ENCODE measurements at regions not wholly inside any gene's neighbourhood (a gene's known extent, or its start where the extent isn't known, plus 50 kb on each side); places are given as distances from the start of the nearest gene placed in this dataset.

DNA sequence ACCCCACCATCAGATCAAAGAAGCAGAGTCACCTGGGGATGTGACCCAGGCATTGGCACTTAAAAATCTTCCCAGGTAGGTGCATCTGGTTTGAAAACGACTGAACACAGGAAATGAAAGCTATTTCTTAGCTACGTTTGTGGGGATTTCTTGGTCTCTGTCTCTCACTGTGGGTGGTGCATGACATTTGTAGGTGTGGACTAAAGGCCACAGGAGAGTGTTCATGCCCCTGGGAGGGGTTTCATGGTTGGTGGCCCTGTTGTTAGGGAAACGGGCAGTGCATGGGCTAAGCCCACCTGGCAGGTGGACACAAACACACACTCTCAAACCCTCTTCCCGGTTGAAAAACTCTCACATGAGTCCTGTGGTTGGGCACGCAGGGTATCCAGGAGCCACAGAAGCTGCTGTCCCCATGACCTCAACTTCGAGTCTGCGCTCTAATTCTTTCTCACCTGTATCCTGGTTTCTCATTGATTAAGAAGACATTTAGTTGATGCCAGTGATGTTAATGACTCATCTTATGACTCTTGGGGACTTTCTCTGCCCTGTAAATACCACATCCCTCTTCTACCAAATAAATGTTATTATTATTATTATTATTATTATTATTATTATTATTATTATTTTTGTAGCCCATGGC lies 119.4 kb downstream of the MRPS6 start:
- no peak for DNase-seq (ENCODE audit: low spot score)

DNA sequence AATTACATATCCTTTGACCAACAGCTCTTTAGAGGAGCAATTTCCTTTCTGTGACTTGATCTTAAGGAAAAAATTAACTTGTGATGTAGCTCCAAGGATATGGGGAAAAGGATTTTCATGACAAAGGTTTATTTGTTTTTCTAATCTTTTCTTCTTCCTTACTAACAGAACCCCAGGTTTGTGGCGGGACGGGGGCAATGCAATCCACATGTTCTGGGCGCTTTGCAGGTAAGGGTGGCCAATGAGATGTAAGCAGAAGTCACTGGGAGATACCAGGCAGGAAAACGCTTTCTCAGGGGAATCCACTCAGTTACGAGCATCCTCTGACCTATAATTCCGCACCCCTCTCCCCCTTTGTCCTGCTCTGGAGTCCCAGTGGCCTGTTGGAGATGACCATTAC lies 122.0 kb downstream of the MRPS6 start:
- no peak for DNase-seq (ENCODE audit: low spot score)

DNA sequence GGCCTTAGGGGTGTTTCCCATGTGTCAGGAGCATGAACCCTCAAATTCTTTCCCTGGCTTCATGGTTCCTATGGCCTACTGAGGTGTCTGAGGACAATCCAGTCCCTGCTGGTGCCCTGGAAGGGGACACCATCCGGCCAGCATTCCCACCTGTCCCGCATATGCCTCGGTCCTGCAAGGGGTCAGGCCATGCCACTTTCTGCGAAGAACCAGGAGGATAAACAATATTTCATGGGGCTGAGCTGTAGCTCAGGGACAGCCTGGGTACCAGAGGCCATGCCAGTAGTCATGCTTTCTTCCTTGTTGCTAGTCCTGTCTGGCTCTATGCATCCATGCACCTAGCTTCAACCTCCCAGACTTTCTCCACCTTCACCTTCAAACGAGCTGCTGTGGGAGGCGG lies 123.6 kb downstream of the MRPS6 start:
- no peak for DNase-seq (ENCODE audit: low spot score)

DNA sequence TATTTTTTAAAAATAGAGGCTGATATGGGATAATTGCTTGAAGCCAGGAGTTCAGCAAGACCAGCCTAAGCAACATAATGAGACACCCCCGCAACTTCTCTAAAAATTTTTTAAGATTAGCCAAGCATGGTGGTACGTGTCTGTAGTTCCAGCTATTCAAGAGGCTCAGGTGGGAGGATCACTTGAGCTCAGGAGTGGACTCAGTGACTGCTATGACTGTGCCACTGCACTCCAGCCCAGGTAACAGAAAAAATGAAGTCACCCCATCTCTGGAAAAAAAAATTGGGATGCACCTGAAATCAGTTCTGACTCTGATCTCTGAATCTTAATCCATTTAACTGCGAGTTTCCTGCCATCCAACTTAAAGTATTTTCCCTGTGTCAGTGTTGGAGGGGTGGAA lies 124.2 kb downstream of the MRPS6 start:
- DNase-seq (ENCODE audit: low spot score): no peak

DNA sequence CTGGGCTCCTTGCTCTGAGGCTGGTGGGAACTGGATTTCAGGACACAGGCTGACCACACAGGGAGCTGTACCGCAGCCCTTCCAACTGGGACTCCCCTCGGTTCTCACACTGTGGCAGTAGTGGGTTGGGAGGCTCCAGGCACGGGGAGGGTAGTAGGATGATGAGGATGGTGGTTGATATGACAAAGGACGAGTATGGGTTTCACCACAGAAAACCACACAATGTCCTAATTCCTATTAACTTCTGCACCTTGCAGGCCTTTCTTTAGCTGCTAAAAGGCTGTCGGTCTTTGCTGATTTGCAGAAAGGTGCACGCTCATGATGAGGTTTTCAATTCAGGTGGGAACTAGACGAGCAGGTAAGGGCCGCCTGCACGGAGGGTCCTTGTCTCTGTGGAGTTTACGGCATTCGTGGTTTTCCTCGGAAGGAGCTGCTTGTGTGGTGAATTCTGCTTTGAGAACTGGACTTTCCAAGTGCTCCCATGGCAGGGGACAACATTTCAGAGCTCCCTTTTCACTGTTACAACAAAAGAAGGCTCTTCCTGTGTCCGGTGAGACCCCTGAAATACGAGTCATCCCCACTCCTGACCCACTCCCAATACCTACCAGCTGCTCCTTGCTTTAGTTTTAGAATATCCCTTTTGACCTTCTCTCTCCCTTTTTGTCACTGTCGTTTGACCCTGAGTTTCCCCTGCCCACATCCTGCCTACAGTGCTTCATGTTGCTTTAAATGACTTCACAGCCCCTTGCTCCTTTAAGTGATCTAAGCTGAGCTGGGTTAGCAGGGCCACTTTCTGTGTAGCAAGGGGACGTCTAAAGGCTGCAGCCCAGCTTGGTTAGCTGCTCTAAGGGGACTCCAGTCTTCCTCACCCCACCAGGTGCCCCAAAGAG lies 125.1 kb downstream of the MRPS6 start:
- DNase-seq (ENCODE audit: low spot score): no peak

DNA sequence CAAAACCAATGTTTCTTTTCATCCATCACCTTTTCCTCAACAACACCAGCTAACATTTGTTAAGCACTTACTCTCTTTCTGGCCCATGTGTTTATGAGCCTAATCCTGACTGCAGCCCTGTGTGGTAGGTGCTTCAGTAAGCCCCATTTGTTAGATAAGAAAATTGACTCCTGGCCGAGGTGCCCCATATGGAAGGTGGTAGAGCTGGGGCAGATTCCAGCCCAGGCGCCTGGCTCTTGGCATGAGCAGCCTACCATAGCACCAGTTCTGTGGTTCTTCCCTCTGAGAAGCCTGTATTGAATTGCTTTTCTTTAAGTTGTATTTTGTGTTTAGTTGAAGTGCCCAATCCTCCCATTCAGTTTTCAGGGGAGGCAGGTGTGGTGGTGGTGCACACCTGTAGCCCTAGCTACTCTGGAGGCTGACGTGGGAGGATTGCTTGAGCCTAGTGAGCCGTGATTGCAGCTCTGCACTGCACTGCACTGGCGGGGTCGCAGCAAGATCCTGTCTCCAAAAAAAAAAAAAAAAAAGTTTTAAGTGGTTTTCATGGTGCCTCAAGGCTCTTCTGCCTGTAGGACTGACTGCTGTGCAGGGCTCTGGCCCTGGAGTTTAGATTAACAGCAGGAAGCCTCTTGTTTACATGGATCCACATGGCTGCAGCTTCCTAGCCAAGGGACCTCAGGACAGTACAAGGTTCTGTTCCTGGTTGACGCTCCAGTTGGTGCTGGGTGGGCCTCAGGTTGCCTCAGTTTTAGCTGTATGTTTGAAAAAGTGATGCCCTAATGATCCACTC lies 125.9 kb downstream of the MRPS6 start:
- DNase-seq (ENCODE audit: low spot score): no peak

DNA sequence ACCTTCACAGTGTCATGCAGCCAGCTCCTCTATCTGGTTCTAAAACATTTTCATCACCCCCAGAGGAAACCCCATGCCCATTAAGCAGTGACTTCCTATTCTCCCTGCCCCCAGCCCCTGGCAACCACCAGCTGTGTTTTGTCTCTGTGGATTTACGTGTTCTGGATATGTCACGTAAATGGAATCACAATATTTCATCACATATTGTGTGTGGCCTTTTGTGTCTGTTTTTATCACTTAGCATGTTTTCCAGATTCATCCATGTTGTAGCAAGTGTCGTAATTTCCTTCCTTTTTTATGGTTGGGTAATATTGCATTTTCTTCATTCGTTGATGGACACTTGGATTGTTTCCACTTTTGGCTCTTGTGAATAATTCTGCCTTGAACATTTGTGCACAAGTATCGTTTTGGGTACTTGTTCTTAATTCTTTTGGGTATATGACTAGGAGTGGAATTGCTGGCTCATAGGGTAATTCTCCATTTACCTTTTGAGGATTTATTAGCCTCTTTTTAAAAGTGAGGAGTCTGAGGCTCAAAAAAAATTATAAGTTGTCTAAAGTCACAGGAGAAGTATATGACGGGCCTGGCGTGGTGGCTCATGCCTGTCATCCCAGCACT lies 127.0 kb downstream of the MRPS6 start:
- DNase-seq (ENCODE audit: low spot score): no peak

DNA sequence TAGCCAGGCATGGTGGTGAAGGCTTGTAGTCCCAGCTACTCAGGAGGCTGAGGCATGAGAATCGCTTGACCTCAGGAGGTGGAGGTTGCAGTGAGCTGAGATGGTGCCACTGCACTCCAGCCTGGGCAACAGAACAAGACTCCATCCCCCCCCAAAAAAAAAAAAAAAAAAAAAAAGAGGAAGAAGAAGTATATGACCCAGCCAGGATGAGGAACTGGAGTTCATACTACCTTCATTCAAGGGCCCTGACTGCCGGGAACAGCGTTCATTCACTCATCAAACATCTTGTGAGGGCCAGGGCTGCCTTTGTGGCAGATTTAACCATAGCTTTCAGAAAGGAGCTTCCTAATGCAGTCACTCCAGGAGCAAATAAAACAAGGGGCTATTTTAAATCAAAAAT lies 127.6 kb downstream of the MRPS6 start:
- DNase-seq (ENCODE audit: low spot score): no peak

DNA sequence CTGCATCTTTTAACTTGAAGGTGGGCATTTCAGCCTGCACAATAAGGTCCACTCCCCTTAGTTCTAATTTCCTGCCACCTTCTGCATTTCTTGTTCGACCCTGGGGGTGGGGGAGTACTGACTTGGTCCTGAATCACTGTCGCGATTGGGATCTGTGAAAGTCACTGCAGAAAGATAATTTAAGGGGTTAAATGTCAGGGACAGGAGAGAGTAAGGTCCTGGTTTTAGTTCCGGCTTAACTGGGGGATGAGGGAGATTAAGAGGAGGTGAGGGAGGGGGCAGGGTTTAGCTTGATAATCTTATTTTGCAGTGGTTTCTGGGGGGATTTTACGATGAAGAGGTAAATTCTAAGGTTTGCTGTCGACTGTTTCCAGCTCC lies 128.1 kb downstream of the MRPS6 start:
- DNase-seq (ENCODE audit: low spot score): no peak

DNA sequence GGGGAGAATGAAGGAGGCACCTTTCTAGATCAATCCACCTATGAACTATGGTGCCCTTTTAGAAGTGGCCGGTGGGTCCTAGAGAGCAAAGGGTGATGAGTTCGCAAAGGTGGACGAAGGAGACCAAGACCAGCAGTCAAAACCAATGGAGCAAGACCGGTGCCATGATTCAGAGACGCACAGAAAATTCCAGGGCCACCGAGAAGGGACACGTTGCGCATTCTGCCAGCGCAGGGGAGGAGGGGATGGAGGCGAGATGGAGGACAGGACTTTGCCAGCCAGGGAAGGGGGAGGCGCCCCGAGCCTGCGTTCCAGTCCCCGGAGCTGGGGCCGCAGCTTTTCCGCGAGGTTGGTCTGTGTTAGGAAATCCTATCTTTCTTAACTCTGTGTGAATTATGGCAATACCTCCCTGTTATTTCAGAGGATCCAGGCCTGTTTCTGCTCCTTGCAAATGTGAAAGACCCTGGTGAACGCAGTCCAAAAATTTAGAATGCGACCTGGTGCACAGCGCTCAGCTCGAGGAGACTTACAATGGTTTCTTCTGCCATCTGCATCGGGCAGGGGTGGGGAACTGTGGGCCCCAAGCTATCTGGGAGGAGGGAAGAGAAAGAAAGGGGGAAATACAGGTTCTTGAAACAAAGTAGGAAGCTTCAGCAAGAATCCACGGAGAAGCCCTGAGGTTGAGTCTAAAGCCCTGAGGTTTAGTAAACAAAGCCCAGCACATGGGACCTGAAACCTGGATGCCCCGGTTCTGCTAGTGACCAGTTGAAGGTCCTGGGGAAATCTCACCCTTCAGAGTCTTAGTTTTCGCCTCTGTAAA lies 129.4 kb downstream of the MRPS6 start:
- no peak for DNase-seq (ENCODE audit: low spot score)

DNA sequence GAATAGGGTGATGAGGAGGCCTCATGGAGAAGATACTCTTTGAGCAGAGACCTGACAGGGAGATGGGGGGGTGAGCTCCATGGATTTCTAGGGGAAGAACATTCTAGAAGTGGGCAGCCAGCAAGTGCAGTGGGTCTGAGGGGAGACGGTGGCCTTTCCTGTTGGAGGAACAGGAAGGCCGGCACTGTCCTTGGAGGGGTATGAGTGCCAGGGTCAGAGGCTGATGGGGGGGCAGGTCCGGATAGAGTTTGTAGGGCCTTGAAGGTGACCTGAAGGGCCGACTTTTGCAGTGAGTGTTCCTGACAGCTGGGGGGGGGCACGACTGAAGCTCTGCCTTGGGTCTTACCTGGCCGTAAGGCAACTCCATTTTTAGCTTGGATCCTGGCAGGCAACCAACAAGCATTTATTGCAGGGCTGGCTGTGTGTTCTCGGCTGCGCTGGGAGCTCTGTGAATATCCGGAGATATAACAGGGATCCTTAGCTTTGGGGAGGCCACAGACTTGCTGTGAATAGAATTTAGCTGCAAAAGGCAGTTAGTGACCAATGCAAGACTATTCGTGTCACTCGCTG lies 130.6 kb downstream of the MRPS6 start:
- DNase-seq (ENCODE audit: low spot score): no peak

DNA sequence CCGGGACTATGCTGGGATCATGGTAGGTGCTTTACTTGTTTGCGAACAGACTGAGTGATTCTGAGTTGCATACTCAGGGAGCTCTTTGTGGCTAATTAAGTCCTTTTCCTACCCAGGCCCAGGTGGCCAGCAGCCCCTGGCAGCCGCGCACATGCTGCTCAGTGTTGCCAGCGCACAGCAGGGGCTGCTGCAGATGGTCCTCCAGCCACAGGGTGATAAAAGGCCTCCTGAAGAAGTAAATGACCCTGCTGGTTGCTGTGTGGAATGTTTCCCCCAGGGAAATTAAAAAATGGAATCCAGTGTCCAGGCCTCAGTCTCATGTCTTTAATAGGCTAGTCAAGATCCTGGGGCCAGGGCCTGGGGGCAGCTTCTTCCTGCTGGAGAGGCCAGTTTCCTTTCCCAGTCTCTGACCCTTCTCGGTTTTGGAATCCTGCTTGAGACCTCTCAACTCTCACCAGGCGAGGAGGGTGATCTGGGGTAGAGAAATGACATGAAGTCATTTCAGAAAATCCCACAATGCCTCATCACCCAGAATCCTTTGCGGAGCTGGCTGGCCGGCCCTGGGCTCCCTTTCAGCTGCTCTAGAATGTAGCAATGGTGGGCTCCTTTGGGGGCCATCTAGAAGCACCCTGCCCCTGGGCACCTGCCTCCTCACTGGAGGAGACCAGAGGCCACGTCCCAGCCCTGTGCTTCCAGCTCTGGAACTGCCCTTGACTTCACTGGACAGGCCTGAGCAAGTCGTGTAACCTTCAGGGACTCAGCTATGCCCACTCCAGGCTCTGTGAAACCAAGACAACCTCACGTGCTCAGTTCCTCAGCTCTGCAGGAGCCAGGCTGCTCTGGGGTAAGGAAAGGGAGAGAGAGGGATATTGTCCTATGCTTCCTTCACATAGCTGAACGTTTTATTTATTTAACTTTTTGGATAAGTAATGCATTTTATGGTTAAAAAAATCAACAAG lies 131.4 kb downstream of the MRPS6 start:
- no peak for DNase-seq (ENCODE audit: low spot score)

DNA sequence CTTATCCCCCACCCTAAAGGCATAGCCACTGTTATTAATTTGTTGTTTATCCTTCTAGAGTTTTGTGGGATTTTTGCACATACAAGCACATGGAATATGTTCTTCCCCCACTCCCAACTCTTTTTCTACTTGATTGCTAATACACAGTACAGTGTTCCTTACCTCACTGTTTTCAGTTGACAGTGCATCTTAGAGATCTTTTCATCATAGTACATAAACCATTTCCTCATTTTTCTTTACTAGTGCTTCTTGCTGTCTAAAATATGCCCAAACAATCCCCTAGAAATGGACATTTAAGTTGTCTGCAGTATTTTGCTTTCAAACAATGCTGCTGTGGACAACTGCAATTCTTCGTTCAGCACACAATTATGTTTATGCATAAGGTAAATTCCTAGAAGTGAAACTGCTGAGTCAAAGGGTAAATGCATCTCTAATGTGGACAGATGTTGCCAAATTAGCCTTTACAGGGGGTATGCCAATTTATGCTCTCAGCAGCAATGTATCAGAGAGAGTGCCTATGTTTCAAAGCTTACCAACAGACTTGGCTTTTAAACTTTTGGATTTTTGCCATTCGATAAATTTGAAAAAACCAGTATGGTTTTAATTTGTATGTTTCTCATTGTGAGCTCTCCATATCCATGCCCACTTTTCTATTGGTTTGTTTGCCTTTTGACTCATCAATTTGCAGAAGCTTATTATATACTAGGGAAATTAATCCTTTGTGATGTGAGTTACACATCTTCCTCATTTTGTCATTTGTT lies 132.6 kb downstream of the MRPS6 start:
- no peak for DNase-seq (ENCODE audit: low spot score)

DNA sequence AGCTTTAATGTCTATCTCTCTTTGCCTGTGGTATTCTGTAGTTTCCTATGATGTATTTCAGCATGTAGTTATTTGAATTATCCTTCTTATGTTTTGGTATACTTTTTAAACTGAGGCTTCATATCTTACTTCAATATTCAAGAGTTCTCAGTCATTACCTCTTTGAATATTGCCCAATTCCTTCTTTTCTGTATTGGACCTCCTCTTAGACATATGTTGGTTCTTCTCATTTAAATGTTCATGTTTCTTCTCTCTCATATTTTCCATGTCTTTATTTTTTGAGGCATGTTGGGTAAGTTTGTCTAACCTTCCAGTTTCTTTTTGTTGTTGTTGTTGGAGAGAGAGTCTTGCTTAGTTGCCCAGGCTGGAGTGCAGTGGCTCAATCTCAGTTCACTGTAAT lies 140.6 kb downstream of the MRPS6 start:
- no peak for DNase-seq (ENCODE audit: low spot score)

DNA sequence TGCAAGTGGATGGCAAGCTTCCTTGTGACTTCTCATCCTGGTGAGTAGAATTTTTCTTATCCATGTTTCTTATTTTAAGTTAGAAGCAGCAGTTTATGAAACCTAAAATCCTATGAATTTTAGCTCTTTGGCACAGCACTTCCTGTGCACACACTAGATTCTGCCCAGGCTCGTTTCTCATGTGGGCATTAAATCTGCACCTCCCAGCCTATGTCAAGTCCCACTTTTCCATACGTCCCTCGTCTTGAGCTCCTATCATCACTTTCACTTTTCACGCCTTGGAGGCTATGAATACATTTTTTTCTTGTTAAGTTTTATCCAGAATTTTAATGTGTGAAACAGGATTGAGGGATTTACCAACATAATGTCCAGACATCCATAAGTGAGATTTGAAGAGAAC lies 142.1 kb downstream of the MRPS6 start:
- no peak for DNase-seq (ENCODE audit: low spot score)

DNA sequence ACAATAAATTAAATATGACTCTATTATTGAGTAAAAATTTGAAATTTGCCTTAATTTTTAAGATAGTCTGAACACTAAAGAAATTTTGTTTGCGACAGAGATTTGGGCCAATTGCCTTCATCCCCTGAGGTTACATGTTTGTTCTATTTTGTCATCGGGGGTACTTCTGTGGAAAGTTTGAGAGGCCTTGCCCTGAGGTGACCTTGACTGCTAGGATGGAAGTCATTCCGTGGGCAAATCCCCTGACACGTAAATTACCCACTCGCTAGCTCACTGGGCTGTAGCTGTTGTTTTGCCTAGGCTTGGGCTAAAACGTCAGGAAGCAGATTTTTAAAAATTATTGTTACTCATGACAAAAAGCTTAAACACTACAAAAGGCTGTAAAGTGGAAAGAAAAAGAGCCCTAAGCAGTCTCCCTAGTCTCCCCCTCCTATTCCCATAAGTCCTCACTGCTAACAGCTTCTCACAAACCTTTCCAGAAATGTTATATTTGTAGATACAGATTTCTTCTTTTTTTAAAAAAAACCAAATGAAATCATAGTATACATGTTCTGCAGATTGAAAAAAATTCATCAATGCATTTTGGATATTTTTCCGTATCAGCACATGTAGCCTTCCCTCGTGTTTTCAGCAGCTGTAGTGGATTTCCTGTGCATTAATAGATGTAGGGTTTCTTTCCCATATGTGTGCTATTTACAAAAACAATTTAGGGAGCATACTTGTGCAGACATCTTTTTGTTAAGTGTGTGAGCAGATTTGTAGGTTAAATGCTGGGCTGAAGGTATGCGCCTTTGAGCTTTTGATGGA lies 142.7 kb downstream of the MRPS6 start:
- peak; percentile 20 for DNase-seq (ENCODE audit: low spot score)

DNA sequence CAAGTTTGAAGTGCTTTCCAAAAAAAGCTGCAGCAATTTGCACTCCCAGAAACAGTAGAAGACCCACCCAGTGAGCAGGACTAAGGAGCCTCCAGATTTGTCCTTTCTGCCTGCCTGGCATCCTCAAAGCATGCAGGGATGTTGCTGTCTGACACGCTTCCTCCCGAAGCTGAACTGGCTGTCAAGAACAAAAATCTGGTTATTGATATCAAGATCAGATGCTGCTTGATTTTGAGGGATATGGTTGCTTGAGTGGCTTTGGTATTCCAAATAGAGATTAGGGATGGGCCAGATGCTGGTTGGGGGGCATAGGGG lies 143.3 kb downstream of the MRPS6 start:
- no peak for DNase-seq (ENCODE audit: low spot score)

DNA sequence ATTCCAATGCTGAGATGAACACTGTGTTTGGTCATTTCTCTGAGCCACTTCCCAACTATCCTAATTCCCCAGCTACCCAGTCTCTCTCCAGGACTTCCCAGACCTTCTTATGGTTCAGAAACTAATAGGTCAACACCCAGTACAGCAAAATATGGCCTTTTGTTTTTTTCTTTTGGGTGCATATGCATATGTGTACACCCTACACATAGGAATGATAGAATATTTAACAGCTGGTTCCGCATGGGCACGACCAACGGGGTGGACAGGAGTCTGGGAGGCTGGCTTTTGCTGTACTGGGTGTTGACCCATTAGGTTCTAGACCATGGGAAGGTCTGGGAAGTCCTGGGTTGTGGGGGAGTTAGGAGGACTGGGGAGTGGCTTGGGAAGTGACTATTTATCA lies 143.9 kb downstream of the MRPS6 start:
- DNase-seq (ENCODE audit: low spot score): no peak
